GM23338 (cell line): ENCODE measurements at regions not wholly inside any gene's neighbourhood (a gene's known extent, or its start where the extent isn't known, plus 50 kb on each side); places are given as distances from the start of the nearest gene placed in this dataset.

Experiments
- ATAC-seq: fragments of 200-7000 bp; cut with Tn5 transposase; 3 replicates; pipeline ENCODE4 v1.9.1; 2020
- DNase-seq: peaks from one replicate; pipeline ENCODE4 v3.0.0-alpha.2; 2015; ENCODE audit warnings: low spot score
- H2AFZ ChIP-seq: fragments of 200-600 bp; sonication (generic); 2 replicates; pipeline ENCODE4 v1.8.0; 2016; ENCODE audit warnings: antibody characterized with exemption, mild to moderate bottlenecking, moderate library complexity
- H3F3A ChIP-seq: fragments of 200-600 bp; sonication (generic); replicated peaks from 2 replicates; pipeline ENCODE4 v1.8.0; 2017; ENCODE audit warnings: antibody characterized with exemption, mixed run types, low read depth
- H3K27ac ChIP-seq: fragments of 200-600 bp; sonication (generic); 2 replicates; pipeline ENCODE4 v1.6.1; 2016; ENCODE audit warnings: low read depth
- H3K27me3 ChIP-seq: fragments of 200-600 bp; sonication (generic); 2 replicates; pipeline ENCODE4 v1.8.0; 2016; ENCODE audit warnings: mild to moderate bottlenecking, mixed run types, moderate library complexity; ENCODE audit not compliant: insufficient read depth
- H3K36me3 ChIP-seq: fragments of 200-600 bp; sonication (generic); 2 replicates; pipeline ENCODE4 v1.8.0; 2016; ENCODE audit warnings: mild to moderate bottlenecking; ENCODE audit not compliant: insufficient read depth
- H3K4me1 ChIP-seq: fragments of 200-600 bp; sonication (generic); 2 replicates; pipeline ENCODE4 v1.8.0; 2016; ENCODE audit warnings: mild to moderate bottlenecking, moderate library complexity; ENCODE audit not compliant: insufficient read depth
- H3K4me2 ChIP-seq: fragments of 200-600 bp; sonication (generic); 2 replicates; pipeline ENCODE4 v1.7.1; 2017; ENCODE audit warnings: mixed run types
- H3K4me3 ChIP-seq: fragments of 200-600 bp; sonication (generic); 2 replicates; pipeline ENCODE4 v1.6.1; 2016; ENCODE audit warnings: mixed run types
- H3K79me2 ChIP-seq: fragments of 200-600 bp; sonication (generic); replicated peaks from 2 replicates; pipeline ENCODE4 v1.8.0; 2017; ENCODE audit warnings: mild to moderate bottlenecking; ENCODE audit not compliant: insufficient read depth
- H3K9me2 ChIP-seq: fragments of 200-600 bp; sonication (generic); 2 replicates; pipeline ENCODE4 v1.8.0; 2017; ENCODE audit not compliant: insufficient read depth
- H4K20me1 ChIP-seq: fragments of 200-600 bp; sonication (generic); replicated peaks from 2 replicates; pipeline ENCODE4 v1.8.0; 2017; ENCODE audit warnings: mild to moderate bottlenecking; ENCODE audit not compliant: insufficient read depth
- H3K27ac Mint-ChIP-seq: 2 replicates; pipeline ENCODE4 v1.8.0; 2020; ENCODE audit warnings: inconsistent platforms, mild to moderate bottlenecking, moderate library complexity, mixed read lengths
- H3K27me3 Mint-ChIP-seq: 3 replicates; pipeline ENCODE4 v1.8.0; 2022; ENCODE audit warnings: low read depth, mild to moderate bottlenecking, moderate library complexity, mixed read lengths, inconsistent platforms; ENCODE audit not compliant: insufficient read depth, poor library complexity
- H3K36me3 Mint-ChIP-seq: 3 replicates; pipeline ENCODE4 v1.8.0; 2021; ENCODE audit warnings: low read depth, mild to moderate bottlenecking, inconsistent platforms, moderate library complexity, mixed read lengths
- H3K4me1 Mint-ChIP-seq: 3 replicates; pipeline ENCODE4 v1.8.0; 2020; ENCODE audit warnings: mild to moderate bottlenecking, inconsistent platforms, mixed read lengths
- H3K4me3 Mint-ChIP-seq: 3 replicates; pipeline ENCODE4 v1.8.0; 2021; ENCODE audit warnings: moderate library complexity, mild to moderate bottlenecking, inconsistent platforms, mixed read lengths
- H3K9me3 Mint-ChIP-seq: 3 replicates; pipeline ENCODE4 v1.8.0; 2020; ENCODE audit warnings: moderate library complexity, mild to moderate bottlenecking, inconsistent platforms, mixed read lengths
- CREB1 ChIP-seq: fragments of 250-450 bp; sonication (Bioruptor Pico); IDR thresholded peaks from 2 replicates; pipeline ENCODE4 v1.5.0; 2020; ENCODE audit warnings: low read depth, mild to moderate bottlenecking, moderate library complexity
- EZH2 ChIP-seq: fragments of 200-600 bp; sonication (generic); IDR thresholded peaks from one replicate; pipeline ENCODE4 v1.8.0; 2017; ENCODE audit warnings: antibody characterized with exemption, mild to moderate bottlenecking, low read depth; ENCODE audit not compliant: unreplicated experiment
- EZH2phosphoT487 ChIP-seq: fragments of 200-600 bp; sonication (generic); IDR thresholded peaks from one replicate; pipeline ENCODE4 v1.8.1; 2018; ENCODE audit warnings: antibody characterized with exemption; ENCODE audit not compliant: unreplicated experiment
- JUNB ChIP-seq: IDR thresholded peaks from one replicate; pipeline ENCODE4 v1.6.1; 2016; ENCODE audit warnings: antibody characterized with exemption; ENCODE audit not compliant: unreplicated experiment
- NANOG ChIP-seq: IDR thresholded peaks from 2 replicates; pipeline ENCODE4 v1.6.1; 2016; ENCODE audit warnings: antibody characterized with exemption, borderline replicate concordance
- POLR2AphosphoS5 ChIP-seq: IDR thresholded peaks from 2 replicates; pipeline ENCODE4 v1.6.1; 2016; ENCODE audit warnings: antibody characterized with exemption, low read depth
- STAT1 ChIP-seq: IDR thresholded peaks from one replicate; pipeline ENCODE4 v1.6.1; 2016; ENCODE audit warnings: antibody characterized with exemption; ENCODE audit not compliant: unreplicated experiment
- ZNF114 ChIP-seq: fragments of 250-450 bp; sonication (Bioruptor Pico); IDR thresholded peaks from 2 replicates; pipeline ENCODE4 v1.5.0; 2020; ENCODE audit warnings: mild to moderate bottlenecking, moderate library complexity
- ZNF331 ChIP-seq: fragments of 250-450 bp; sonication (Bioruptor Pico); IDR thresholded peaks from 2 replicates; pipeline ENCODE4 v1.5.0; 2020; ENCODE audit warnings: low read depth, mild to moderate bottlenecking, moderate library complexity
- TF ChIP-seq, protein P1 (sequence below), 2 experiments: fragments of 200-600 bp in 1 of 2; sonication (generic) in 1 of 2; conservative IDR thresholded peaks; 2 replicates each; pipeline versions ENCODE4 v1.5.1 to v1.6.1; 2016 to 2017; ENCODE audit warnings: antibody characterized with exemption in 2 of 2, low read depth in 2 of 2, mild to moderate bottlenecking in 2 of 2, moderate library complexity in 1 of 2
- TF ChIP-seq, protein P2 (sequence below): IDR thresholded peaks from one replicate; pipeline ENCODE4 v1.6.1; 2018; ENCODE audit warnings: antibody characterized with exemption; ENCODE audit not compliant: unreplicated experiment
- TF ChIP-seq, protein P3 (sequence below): IDR thresholded peaks from 2 replicates; pipeline ENCODE4 v1.6.1; 2016; ENCODE audit warnings: antibody characterized with exemption
- TF ChIP-seq, protein P4 (sequence below): fragments of 250-450 bp; sonication (Bioruptor Pico); IDR thresholded peaks from 2 replicates; pipeline ENCODE4 v1.5.0; 2020; ENCODE audit warnings: mild to moderate bottlenecking, moderate library complexity

DNA sequence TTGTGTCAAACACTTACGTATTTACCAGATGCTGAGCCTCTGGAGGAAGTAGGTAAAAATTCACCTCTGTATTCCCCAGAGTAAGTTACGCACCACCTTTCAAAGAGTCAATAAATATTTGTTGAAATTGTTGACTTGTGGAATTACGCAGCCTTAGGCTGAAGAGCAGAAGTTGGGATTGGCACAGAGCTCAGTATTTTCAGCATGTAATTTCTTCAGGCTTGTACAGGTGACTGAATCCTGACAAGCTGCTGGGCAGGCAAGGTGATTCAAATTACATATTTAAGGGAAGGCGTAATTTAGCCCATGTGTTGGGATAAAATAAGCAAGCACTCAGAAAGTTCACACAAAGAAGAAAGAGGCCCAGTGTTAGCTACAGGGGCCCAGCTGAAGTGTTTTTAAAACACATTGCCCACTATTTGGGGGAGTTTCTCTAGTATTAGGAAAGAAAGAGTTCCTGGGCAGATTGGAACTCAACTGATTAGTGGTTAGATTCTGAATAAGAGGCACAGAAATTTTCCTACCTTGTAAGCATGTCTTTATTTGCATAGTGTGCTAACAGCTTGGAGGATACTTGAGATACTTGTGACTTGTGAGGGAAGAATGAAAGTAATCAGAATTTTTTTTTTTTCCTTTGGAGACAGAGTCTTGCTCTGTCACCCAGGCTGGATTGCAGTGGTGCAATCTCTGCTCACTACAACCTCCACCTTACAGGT is 165.3 kb upstream of the FBXL7 start:
- Mint-ChIP-seq H3K4me1 (no peaks in the 10 kb centered on the region), H3K9me3 (no peaks in the 10 kb centered on the region; the same call in 2 of the 3 replicates), H3K27me3 (no peaks in the 10 kb centered on the region), H3K36me3 (no peaks in the 10 kb centered on the region), H3K4me3 (no peak overlapping the region), H3K27ac (no peak overlapping the region)
- Histone ChIP-seq H2AFZ (peak overlapping the region; percentile 40; the same call in 1 of the 2 replicates), H4K20me1 (no peaks in the 10 kb centered on the region; the same call in 1 of the 2 replicates), H3F3A (no peaks in the 10 kb centered on the region), H3K27me3 (no peaks in the 10 kb centered on the region), H3K4me1 (no peaks in the 10 kb centered on the region), H3K36me3 (no peaks in the 10 kb centered on the region), H3K4me2 (no peak overlapping the region), H3K79me2 (no peaks in the 10 kb centered on the region), H3K4me3 (no peak overlapping the region), H3K27ac (no peak overlapping the region), H3K9me2 (no peaks in the 10 kb centered on the region)
- DNase-seq: no peak
- no peak for TF ChIP-seq POLR2AphosphoS5
- TF ChIP-seq, protein P1, sequence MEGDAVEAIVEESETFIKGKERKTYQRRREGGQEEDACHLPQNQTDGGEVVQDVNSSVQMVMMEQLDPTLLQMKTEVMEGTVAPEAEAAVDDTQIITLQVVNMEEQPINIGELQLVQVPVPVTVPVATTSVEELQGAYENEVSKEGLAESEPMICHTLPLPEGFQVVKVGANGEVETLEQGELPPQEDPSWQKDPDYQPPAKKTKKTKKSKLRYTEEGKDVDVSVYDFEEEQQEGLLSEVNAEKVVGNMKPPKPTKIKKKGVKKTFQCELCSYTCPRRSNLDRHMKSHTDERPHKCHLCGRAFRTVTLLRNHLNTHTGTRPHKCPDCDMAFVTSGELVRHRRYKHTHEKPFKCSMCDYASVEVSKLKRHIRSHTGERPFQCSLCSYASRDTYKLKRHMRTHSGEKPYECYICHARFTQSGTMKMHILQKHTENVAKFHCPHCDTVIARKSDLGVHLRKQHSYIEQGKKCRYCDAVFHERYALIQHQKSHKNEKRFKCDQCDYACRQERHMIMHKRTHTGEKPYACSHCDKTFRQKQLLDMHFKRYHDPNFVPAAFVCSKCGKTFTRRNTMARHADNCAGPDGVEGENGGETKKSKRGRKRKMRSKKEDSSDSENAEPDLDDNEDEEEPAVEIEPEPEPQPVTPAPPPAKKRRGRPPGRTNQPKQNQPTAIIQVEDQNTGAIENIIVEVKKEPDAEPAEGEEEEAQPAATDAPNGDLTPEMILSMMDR (conservative IDR thresholded peaks at IDR 0.05; ENCODE audit: low read depth in 2 of 2): no peak
- TF ChIP-seq CREB1 (CRISPR knock-in tag): no peak
- no peak for TF ChIP-seq ZNF114
- TF ChIP-seq, protein P2, sequence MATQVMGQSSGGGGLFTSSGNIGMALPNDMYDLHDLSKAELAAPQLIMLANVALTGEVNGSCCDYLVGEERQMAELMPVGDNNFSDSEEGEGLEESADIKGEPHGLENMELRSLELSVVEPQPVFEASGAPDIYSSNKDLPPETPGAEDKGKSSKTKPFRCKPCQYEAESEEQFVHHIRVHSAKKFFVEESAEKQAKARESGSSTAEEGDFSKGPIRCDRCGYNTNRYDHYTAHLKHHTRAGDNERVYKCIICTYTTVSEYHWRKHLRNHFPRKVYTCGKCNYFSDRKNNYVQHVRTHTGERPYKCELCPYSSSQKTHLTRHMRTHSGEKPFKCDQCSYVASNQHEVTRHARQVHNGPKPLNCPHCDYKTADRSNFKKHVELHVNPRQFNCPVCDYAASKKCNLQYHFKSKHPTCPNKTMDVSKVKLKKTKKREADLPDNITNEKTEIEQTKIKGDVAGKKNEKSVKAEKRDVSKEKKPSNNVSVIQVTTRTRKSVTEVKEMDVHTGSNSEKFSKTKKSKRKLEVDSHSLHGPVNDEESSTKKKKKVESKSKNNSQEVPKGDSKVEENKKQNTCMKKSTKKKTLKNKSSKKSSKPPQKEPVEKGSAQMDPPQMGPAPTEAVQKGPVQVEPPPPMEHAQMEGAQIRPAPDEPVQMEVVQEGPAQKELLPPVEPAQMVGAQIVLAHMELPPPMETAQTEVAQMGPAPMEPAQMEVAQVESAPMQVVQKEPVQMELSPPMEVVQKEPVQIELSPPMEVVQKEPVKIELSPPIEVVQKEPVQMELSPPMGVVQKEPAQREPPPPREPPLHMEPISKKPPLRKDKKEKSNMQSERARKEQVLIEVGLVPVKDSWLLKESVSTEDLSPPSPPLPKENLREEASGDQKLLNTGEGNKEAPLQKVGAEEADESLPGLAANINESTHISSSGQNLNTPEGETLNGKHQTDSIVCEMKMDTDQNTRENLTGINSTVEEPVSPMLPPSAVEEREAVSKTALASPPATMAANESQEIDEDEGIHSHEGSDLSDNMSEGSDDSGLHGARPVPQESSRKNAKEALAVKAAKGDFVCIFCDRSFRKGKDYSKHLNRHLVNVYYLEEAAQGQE: no peak
- TF ChIP-seq NANOG: no peak
- TF ChIP-seq ZNF331 (CRISPR knock-in tag): no peak
- TF ChIP-seq, protein P3, sequence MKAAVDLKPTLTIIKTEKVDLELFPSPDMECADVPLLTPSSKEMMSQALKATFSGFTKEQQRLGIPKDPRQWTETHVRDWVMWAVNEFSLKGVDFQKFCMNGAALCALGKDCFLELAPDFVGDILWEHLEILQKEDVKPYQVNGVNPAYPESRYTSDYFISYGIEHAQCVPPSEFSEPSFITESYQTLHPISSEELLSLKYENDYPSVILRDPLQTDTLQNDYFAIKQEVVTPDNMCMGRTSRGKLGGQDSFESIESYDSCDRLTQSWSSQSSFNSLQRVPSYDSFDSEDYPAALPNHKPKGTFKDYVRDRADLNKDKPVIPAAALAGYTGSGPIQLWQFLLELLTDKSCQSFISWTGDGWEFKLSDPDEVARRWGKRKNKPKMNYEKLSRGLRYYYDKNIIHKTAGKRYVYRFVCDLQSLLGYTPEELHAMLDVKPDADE: no peak
- no peak for TF ChIP-seq STAT1
- no peak for TF ChIP-seq JUNB
- no peak for TF ChIP-seq EZH2
- TF ChIP-seq EZH2phosphoT487: no peak
- TF ChIP-seq, protein P4, sequence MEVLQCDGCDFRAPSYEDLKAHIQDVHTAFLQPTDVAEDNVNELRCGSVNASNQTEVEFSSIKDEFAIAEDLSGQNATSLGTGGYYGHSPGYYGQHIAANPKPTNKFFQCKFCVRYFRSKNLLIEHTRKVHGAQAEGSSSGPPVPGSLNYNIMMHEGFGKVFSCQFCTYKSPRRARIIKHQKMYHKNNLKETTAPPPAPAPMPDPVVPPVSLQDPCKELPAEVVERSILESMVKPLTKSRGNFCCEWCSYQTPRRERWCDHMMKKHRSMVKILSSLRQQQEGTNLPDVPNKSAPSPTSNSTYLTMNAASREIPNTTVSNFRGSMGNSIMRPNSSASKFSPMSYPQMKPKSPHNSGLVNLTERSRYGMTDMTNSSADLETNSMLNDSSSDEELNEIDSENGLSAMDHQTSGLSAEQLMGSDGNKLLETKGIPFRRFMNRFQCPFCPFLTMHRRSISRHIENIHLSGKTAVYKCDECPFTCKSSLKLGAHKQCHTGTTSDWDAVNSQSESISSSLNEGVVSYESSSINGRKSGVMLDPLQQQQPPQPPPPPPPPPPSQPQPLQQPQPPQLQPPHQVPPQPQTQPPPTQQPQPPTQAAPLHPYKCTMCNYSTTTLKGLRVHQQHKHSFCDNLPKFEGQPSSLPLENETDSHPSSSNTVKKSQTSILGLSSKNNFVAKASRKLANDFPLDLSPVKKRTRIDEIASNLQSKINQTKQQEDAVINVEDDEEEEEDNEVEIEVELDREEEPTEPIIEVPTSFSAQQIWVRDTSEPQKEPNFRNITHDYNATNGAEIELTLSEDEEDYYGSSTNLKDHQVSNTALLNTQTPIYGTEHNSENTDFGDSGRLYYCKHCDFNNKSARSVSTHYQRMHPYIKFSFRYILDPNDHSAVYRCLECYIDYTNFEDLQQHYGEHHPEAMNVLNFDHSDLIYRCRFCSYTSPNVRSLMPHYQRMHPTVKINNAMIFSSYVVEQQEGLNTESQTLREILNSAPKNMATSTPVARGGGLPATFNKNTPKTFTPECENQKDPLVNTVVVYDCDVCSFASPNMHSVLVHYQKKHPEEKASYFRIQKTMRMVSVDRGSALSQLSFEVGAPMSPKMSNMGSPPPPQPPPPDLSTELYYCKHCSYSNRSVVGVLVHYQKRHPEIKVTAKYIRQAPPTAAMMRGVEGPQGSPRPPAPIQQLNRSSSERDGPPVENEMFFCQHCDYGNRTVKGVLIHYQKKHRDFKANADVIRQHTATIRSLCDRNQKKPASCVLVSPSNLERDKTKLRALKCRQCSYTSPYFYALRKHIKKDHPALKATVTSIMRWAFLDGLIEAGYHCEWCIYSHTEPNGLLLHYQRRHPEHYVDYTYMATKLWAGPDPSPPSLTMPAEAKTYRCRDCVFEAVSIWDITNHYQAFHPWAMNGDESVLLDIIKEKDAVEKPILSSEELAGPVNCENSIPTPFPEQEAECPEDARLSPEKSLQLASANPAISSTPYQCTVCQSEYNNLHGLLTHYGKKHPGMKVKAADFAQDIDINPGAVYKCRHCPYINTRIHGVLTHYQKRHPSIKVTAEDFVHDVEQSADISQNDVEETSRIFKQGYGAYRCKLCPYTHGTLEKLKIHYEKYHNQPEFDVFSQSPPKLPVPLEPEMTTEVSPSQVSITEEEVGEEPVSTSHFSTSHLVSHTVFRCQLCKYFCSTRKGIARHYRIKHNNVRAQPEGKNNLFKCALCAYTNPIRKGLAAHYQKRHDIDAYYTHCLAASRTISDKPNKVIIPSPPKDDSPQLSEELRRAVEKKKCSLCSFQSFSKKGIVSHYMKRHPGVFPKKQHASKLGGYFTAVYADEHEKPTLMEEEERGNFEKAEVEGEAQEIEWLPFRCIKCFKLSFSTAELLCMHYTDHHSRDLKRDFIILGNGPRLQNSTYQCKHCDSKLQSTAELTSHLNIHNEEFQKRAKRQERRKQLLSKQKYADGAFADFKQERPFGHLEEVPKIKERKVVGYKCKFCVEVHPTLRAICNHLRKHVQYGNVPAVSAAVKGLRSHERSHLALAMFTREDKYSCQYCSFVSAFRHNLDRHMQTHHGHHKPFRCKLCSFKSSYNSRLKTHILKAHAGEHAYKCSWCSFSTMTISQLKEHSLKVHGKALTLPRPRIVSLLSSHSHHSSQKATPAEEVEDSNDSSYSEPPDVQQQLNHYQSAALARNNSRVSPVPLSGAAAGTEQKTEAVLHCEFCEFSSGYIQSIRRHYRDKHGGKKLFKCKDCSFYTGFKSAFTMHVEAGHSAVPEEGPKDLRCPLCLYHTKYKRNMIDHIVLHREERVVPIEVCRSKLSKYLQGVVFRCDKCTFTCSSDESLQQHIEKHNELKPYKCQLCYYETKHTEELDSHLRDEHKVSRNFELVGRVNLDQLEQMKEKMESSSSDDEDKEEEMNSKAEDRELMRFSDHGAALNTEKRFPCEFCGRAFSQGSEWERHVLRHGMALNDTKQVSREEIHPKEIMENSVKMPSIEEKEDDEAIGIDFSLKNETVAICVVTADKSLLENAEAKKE (CRISPR knock-in tag): no peak
- no peak for ATAC-seq
